Psoas muscle (tissue), 7 donors: ENCODE measurements at regions not wholly inside any gene's neighbourhood (a gene's known extent, or its start where the extent isn't known, plus 50 kb on each side); places are given as distances from the start of the nearest gene placed in this dataset.

ENCODE experiments used
- ATAC-seq, 4 donors: fragments of 200-7000 bp; cut with Tn5 transposase; one replicate each; pipeline ENCODE4 v1.9.1; 2020; ENCODE audit warnings: moderate library complexity in 3 of 4, mild to moderate bottlenecking in 2 of 4
- DNase-seq, 2 donors: peaks; one replicate each; pipeline ENCODE4 v3.0.0-alpha.2; 2020
- H3K27ac ChIP-seq: fragments of 200-600 bp; one replicate; pipeline ENCODE4 v1.8.0; 2022
- H3K27me3 ChIP-seq, 3 donors: fragments of 200-600 bp in 1 of 3; one replicate each; pipeline versions ENCODE4 v1.6.1 to v1.8.0; 2013 to 2022; ENCODE audit warnings: low read length in 2 of 3, mild to moderate bottlenecking in 2 of 3, moderate library complexity in 1 of 3; ENCODE audit not compliant: insufficient read depth in 3 of 3
- H3K36me3 ChIP-seq, 2 donors: fragments of 200-600 bp in 1 of 2; one replicate each; pipeline versions ENCODE4 v1.6.1 to v1.8.0; 2013 to 2022; ENCODE audit warnings: low read depth in 1 of 2, mild to moderate bottlenecking in 1 of 2, moderate library complexity in 1 of 2; ENCODE audit not compliant: insufficient read depth in 1 of 2
- H3K4me1 ChIP-seq: fragments of 200-600 bp; one replicate; pipeline ENCODE4 v1.8.0; 2022
- H3K4me3 ChIP-seq: fragments of 200-600 bp; one replicate; pipeline ENCODE4 v1.8.0; 2022; ENCODE audit warnings: mild to moderate bottlenecking
- H3K9me3 ChIP-seq: fragments of 200-600 bp; one replicate; pipeline ENCODE4 v1.8.0; 2022
- CTCF ChIP-seq: fragments of 200-600 bp; IDR thresholded peaks from one replicate; pipeline ENCODE4 v1.8.0; 2022; ENCODE audit warnings: antibody characterized with exemption
- WGBS, 3 donors: extraction: QIAGEN DNeasy Blood & Tissue Kit; methylation state at CpG; one replicate each; pipeline versions ENCODE4 v1.1.6 to v1.1.7; 2013; 5-methylcytosine and 5-hydroxymethylcytosine counted together
- intact Hi-C, 2 donors: fragments of 100-400 bp; cut with DNase I; formaldehyde crosslinking; loops; one replicate each; pipeline versions ENCODE4 v1.11.0 to v1.14.2; 2022
- donor health status: healthy with polysubstance abuse.
- donor health status: DM: no; HTN: no; CAD: no; lungs with moderate emphysema.
- donor health status: Bipolar disorder and iron deficiency.
- donor health status: healthy.
- donor health status: DM: yes; HTN: yes; CAD: no.
- donor health status: DM: no; HTN: no; CAD: no.
- donor health status: DM: yes; HTN: yes; CAD: no.

GRCh38 chr18:41320100-41320499 is 634.9 kb upstream of the PIK3C3 start:
- WGBS, 3 donors = 78 to 81% (median 79%) methylated on average over 2 of the region's 2 CpGs
- Histone ChIP-seq H3K27me3 (no peaks in the 10 kb centered on the region), H3K27ac (no peak overlapping the region), H3K9me3 (no peaks in the 10 kb centered on the region), H3K4me3 (no peak overlapping the region), H3K36me3 (no peaks in the 10 kb centered on the region), H3K4me1 (no peaks in the 10 kb centered on the region)
- ATAC-seq = no peak
- DNase-seq = no peak
- no peak for TF ChIP-seq CTCF
- intact Hi-C loops = no loop called here

- Histone ChIP-seq H3K4me3 (no peak overlapping the region), H3K9me3 (no peaks in the 10 kb centered on the region), H3K4me1 (no peaks in the 10 kb centered on the region), H3K36me3 (no peaks in the 10 kb centered on the region), H3K27me3 (no peaks in the 10 kb centered on the region), H3K27ac (no peak overlapping the region)
- no peak for ATAC-seq
- TF ChIP-seq CTCF = no peak
- no peak for DNase-seq
- 66 to 72% (median 69%) methylated on average over 3 of the region's 3 CpGs for WGBS, 3 donors
- intact Hi-C loops = no loop called here
These were observed 639.9 kb upstream of the PIK3C3 start for GRCh38 chr18:41315134-41315533.

GRCh38 chr18:41311571-41312547 is 643.2 kb upstream of the PIK3C3 start:
- Histone ChIP-seq H3K4me3 (no peak overlapping the region), H3K27me3 (no peaks in the 10 kb centered on the region), H3K27ac (no peak overlapping the region), H3K4me1 (no peaks in the 10 kb centered on the region), H3K9me3 (no peaks in the 10 kb centered on the region), H3K36me3 (no peaks in the 10 kb centered on the region)
- ATAC-seq (no peak), DNase-seq (no peak)
- intact Hi-C loops = no loop called here
- whole genome bisulfite sequencing, 3 donors = 49 to 55% (median 51%) methylated on average over 3 of the region's 3 CpGs
- TF ChIP-seq CTCF = no peak

- peaks cover 3% of the 10 kb centered on the region for H3K9me3 ChIP-seq
- H3K27me3 ChIP-seq = no peaks in the 10 kb centered on the region
- H3K27ac ChIP-seq = no peak overlapping the region
- no peaks in the 10 kb centered on the region for H3K4me1 ChIP-seq
- ATAC-seq = no peak
- TF ChIP-seq CTCF = no peak
- intact Hi-C loops = no loop called here
- H3K4me3 ChIP-seq = no peak overlapping the region
- no peak for DNase-seq
- WGBS, 3 donors = 91 to 96% (median 96%) methylated on average over 5 of the region's 5 CpGs
- no peaks in the 10 kb centered on the region for H3K36me3 ChIP-seq
These were observed 657.3 kb upstream of the PIK3C3 start for GRCh38 chr18:41297740-41298139.
